Epithelial cell of proximal tubule (primary cell): ENCODE measurements at regions not wholly inside any gene's neighbourhood (a gene's known extent, or its start where the extent isn't known, plus 50 kb on each side); places are given as distances from the start of the nearest gene placed in this dataset.

ENCODE experiments used
- DNase-seq: peaks from one replicate; pipeline ENCODE4 v3.0.0-alpha.2; 2011; ENCODE audit warnings: low read depth
- H3K4me3 ChIP-seq: 2 replicates; pipeline ENCODE4 v1.5.1; 2011; ENCODE audit warnings: low read depth, mild to moderate bottlenecking, low read length
- CTCF ChIP-seq: conservative IDR thresholded peaks from 2 replicates; pipeline ENCODE4 v1.5.1; 2012; ENCODE audit warnings: low read depth, mild to moderate bottlenecking, low read length

- no peak overlapping the region for H3K4me3 ChIP-seq
- TF ChIP-seq CTCF = no peak
- DNase-seq = no peak
Measured at GRCh38 chr2:16284941-16285625, 344.7 kb downstream of the MYCN start.

GRCh38 chr2:16283071-16283850, 342.9 kb downstream of the MYCN start:
- TF ChIP-seq CTCF = no peak
- DNase-seq = no peak
- H3K4me3 ChIP-seq = no peak overlapping the region

GRCh38 chr2:16282511-16282910, 342.2 kb downstream of the MYCN start:
- DNase-seq = no peak
- no peak for TF ChIP-seq CTCF
- no peak overlapping the region for H3K4me3 ChIP-seq

- H3K4me3 ChIP-seq = no peak overlapping the region
- TF ChIP-seq CTCF = peak; percentile 64
- DNase-seq = peak; percentile 7
Measured at GRCh38 chr2:16281451-16282335, 341.3 kb downstream of the MYCN start.

GRCh38 chr2:16280081-16280480, 339.7 kb downstream of the MYCN start:
- DNase-seq = no peak
- TF ChIP-seq CTCF = no peak
- no peak overlapping the region for H3K4me3 ChIP-seq

GRCh38 chr2:16279641-16280040, 339.3 kb downstream of the MYCN start:
- no peak for TF ChIP-seq CTCF
- DNase-seq = no peak
- H3K4me3 ChIP-seq = no peak overlapping the region
